HepG2 (cell line): ENCODE measurements at regions not wholly inside any gene's neighbourhood (a gene's known extent, or its start where the extent isn't known, plus 50 kb on each side); places are given as distances from the start of the nearest gene placed in this dataset.

Source experiments
- ATAC-seq: fragments of 200-7000 bp; cut with Tn5 transposase; 3 replicates; pipeline ENCODE4 v1.9.1; 2020; ENCODE audit warnings: mild to moderate bottlenecking, moderate library complexity
- BruUV-seq: library from RNA; stranded (reverse); fragments of 400-500 nt; replicated peaks from 2 replicates; lab custom pipeline; 2021; lab: Mats Ljungman, UMichigan
- CTCF ChIA-PET: fragments of 300-600 bp; formaldehyde crosslinking; extraction: SDS; loops from one replicate; lab custom pipeline; 2021; ENCODE audit warnings: low total read pairs, inconsistent platforms, low intra/inter-chr PET ratio; lab: Yijun Ruan, JAX
- POLR2A ChIA-PET: fragments of 350-600 bp; sonication (Branson Sonifier 250); formaldehyde crosslinking; loops from one replicate; lab custom pipeline; 2020; ENCODE audit warnings: antibody characterized with exemption, inconsistent platforms; lab: Yijun Ruan, JAX
- DNase-seq: peaks from one replicate; pipeline ENCODE4 v3.0.0-alpha.2; 2015; ENCODE audit warnings: low spot score
- FAIRE-seq: peaks from 3 replicates; lab custom pipeline; 2011; peaks lifted over from hg19 to GRCh38; lab: Jason Lieb, UNC
- H2AFZ ChIP-seq: one replicate; pipeline ENCODE4 v1.6.1; 2011; ENCODE audit warnings: low read length, inconsistent platforms
- H3K27ac ChIP-seq: fragments of 300-600 bp; 3 replicates; pipeline ENCODE4 v1.8.0; 2011; ENCODE audit warnings: mixed run types, mild to moderate bottlenecking, mixed read lengths, low read length, inconsistent platforms; ENCODE audit not compliant: insufficient read depth; ENCODE audit errors: extremely low read length
- H3K27me3 ChIP-seq, 2 experiments: fragments of 200-600 bp in 1 of 2; 2 replicates in 1 of 2; 3 replicates in 1 of 2; pipeline versions ENCODE4 v1.6.0 to v1.8.0; 2011; ENCODE audit warnings: low read length in 2 of 2, mild to moderate bottlenecking in 2 of 2, moderate library complexity in 2 of 2, inconsistent platforms in 1 of 2; ENCODE audit not compliant: insufficient read depth in 2 of 2, control insufficient read depth in 1 of 2
- H3K36me3 ChIP-seq, 2 experiments: fragments of 200-600 bp in 1 of 2; replicated peaks in 1 of 2; 2 replicates in 1 of 2; 3 replicates in 1 of 2; pipeline versions ENCODE4 v1.5.1 to v1.8.0; 2011; ENCODE audit warnings: low read length in 2 of 2, inconsistent platforms in 1 of 2; ENCODE audit not compliant: insufficient read depth in 2 of 2, control insufficient read depth in 1 of 2
- H3K4me1 ChIP-seq: 2 replicates; pipeline ENCODE4 v1.5.1; 2012; ENCODE audit warnings: low read length, inconsistent platforms; ENCODE audit not compliant: insufficient read depth
- H3K4me2 ChIP-seq: 2 replicates; pipeline ENCODE4 v1.6.0; 2011; ENCODE audit warnings: low read depth, low read length, inconsistent platforms
- H3K4me3 ChIP-seq, 3 experiments: fragments of 200-600 bp in 1 of 3; sonication (generic), shearing (Covaris generic) in 1 of 3; replicated peaks in 1 of 3; 2 replicates each; pipeline ENCODE4 v1.5.1; 2011 to 2016; ENCODE audit warnings: low read length in 3 of 3, inconsistent platforms in 2 of 3, low read depth in 2 of 3, mild to moderate bottlenecking in 2 of 3, control low read depth in 1 of 3, mixed read lengths in 1 of 3; ENCODE audit not compliant: insufficient read depth in 1 of 3
- H3K79me2 ChIP-seq: one replicate; pipeline ENCODE4 v1.6.1; 2011; ENCODE audit warnings: low read length, inconsistent platforms; ENCODE audit not compliant: insufficient read depth
- H3K9ac ChIP-seq: 2 replicates; pipeline ENCODE4 v1.6.0; 2011; ENCODE audit warnings: mild to moderate bottlenecking, low read depth, low read length, inconsistent platforms; ENCODE audit not compliant: insufficient read depth
- H3K9me3 ChIP-seq: 2 replicates; pipeline ENCODE4 v1.5.1; 2012; ENCODE audit warnings: mild to moderate bottlenecking, low read length
- H4K20me1 ChIP-seq: 2 replicates; pipeline ENCODE4 v1.6.0; 2011; ENCODE audit warnings: inconsistent platforms, mild to moderate bottlenecking, low read length, moderate library complexity; ENCODE audit not compliant: insufficient read depth
- BRD4 ChIP-seq: sonication (generic); formaldehyde crosslinking; IDR thresholded peaks from 2 replicates; pipeline ENCODE4 v1.4.0; 2020; ENCODE audit warnings: missing genetic modification reagents
- HMGA1 ChIP-seq: sonication (generic); formaldehyde crosslinking; conservative IDR thresholded peaks from 2 replicates; pipeline ENCODE4 v1.4.0; 2020; ENCODE audit warnings: missing genetic modification reagents
- KAT8 ChIP-seq: IDR thresholded peaks from 2 replicates; pipeline ENCODE4 v1.6.1; 2016; ENCODE audit warnings: missing genetic modification reagents, missing compliant biosample characterization
- MYC ChIP-seq: sonication (generic); formaldehyde crosslinking; IDR thresholded peaks from 2 replicates; pipeline ENCODE4 v1.9.0; 2021; ENCODE audit warnings: missing genetic modification reagents, borderline replicate concordance
- RBM39 ChIP-seq: fragments of 200-400 bp; formaldehyde crosslinking; IDR thresholded peaks from one replicate; pipeline ENCODE4 v1.6.1; 2018; ENCODE audit warnings: antibody characterized with exemption, mild to moderate bottlenecking, low read depth, low read length; ENCODE audit not compliant: poor library complexity, severe bottlenecking
- SNRNP70 ChIP-seq: fragments of 200-400 bp; formaldehyde crosslinking; IDR thresholded peaks from 2 replicates; pipeline ENCODE4 v1.6.1; 2017; ENCODE audit warnings: mild to moderate bottlenecking, low read depth, low read length, moderate library complexity
- ZBTB1 ChIP-seq: sonication (generic); formaldehyde crosslinking; IDR thresholded peaks from 2 replicates; pipeline ENCODE4 v1.4.0; 2020; ENCODE audit warnings: missing genetic modification reagents, borderline replicate concordance
- WGBS: methylation state at CpG from one replicate; pipeline ENCODE4 v1.1.6; 2017; ENCODE audit warnings: low lambda C conversion rate; 5-methylcytosine and 5-hydroxymethylcytosine counted together
- in situ Hi-C: cut with HindIII; loops from 2 replicates; pipeline ENCODE4 v1.10.0; 2017; ENCODE audit warnings: low pct_unique_long_range_greater_than_20kb; ENCODE audit not compliant: extremely low pct_ligation_motif_present
- intact Hi-C: fragments of 100-400 bp; cut with micrococcal nuclease; formaldehyde crosslinking; loops from one replicate; pipeline ENCODE4 v1.10.0; 2022; ENCODE audit not compliant: unreplicated experiment
- TF ChIP-seq, protein P1 (sequence below): sonication (generic); formaldehyde crosslinking; conservative IDR thresholded peaks from 2 replicates; pipeline ENCODE4 v1.4.0; 2020; ENCODE audit warnings: missing genetic modification reagents
- TF ChIP-seq, protein P2 (sequence below): sonication (generic); formaldehyde crosslinking; IDR thresholded peaks from 2 replicates; pipeline ENCODE4 v1.8.0; 2022; ENCODE audit warnings: mild to moderate bottlenecking, missing genetic modification reagents

DNA sequence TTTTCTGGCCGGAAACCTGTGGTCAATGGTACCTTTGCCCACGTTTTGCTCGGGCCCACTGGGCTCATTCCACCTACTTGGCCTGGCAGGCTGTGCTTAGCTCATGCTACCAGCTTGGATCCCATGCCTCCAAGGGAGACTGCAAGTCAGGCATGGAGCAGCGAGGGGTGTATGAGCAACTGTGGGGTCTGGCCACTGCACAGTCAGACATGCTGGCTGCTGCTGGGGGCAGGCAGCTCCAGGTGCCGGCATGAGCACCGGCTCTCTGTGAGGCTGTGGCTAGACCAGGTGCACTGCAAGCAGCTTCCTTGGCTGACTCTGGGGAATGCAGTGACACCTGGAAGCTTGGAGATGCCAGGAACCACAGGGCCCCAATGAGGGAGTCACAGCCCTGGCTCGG, 161.1 kb upstream of the DUSP10 start:
- POLR2A ChIA-PET, result no interaction called here
- Histone ChIP-seq H3K4me3 (no peak overlapping the region), H2AFZ (no peak overlapping the region), H3K4me1 (no peaks in the 10 kb centered on the region), H3K27me3 (no peaks in the 10 kb centered on the region), H3K79me2 (no peaks in the 10 kb centered on the region), H3K36me3 (no peaks in the 10 kb centered on the region), H3K4me2 (no peak overlapping the region), H3K9me3 (no peaks in the 10 kb centered on the region), H4K20me1 (no peaks in the 10 kb centered on the region), H3K27ac (no peak overlapping the region), H3K9ac (no peak overlapping the region)
- DNase-seq, result no peak
- intact Hi-C loops, result no loop called here
- in situ Hi-C loops, result no loop called here
- BruUV-seq, result no TSS peak
- 80% methylated on average over 1 of the region's 7 CpGs for WGBS
- ATAC-seq, result no peak
- TF ChIP-seq SNRNP70 (no peak), BRD4 (CRISPR knock-in tag) (no peak), HMGA1 (CRISPR knock-in tag) (no peak), MYC (CRISPR knock-in tag) (no peak), ZBTB1 (CRISPR knock-in tag) (no peak), RBM39 (no peak), KAT8 (CRISPR knock-in tag) (no peak)
- TF ChIP-seq, protein P1, sequence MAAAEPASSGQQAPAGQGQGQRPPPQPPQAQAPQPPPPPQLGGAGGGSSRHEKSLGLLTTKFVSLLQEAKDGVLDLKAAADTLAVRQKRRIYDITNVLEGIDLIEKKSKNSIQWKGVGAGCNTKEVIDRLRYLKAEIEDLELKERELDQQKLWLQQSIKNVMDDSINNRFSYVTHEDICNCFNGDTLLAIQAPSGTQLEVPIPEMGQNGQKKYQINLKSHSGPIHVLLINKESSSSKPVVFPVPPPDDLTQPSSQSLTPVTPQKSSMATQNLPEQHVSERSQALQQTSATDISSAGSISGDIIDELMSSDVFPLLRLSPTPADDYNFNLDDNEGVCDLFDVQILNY (CRISPR knock-in tag), result no peak
- TF ChIP-seq, protein P2, sequence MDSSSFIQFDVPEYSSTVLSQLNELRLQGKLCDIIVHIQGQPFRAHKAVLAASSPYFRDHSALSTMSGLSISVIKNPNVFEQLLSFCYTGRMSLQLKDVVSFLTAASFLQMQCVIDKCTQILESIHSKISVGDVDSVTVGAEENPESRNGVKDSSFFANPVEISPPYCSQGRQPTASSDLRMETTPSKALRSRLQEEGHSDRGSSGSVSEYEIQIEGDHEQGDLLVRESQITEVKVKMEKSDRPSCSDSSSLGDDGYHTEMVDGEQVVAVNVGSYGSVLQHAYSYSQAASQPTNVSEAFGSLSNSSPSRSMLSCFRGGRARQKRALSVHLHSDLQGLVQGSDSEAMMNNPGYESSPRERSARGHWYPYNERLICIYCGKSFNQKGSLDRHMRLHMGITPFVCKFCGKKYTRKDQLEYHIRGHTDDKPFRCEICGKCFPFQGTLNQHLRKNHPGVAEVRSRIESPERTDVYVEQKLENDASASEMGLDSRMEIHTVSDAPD, result no peak
- no peak for FAIRE-seq
- CTCF ChIA-PET, result no interaction called here
